GM12864 (cell line): ENCODE measurements at regions not wholly inside any gene's neighbourhood (a gene's known extent, or its start where the extent isn't known, plus 50 kb on each side); places are given as distances from the start of the nearest gene placed in this dataset.

Experiments used
- DNase-seq: peaks from one replicate; pipeline ENCODE4 v3.0.0-alpha.2; 2011; ENCODE audit warnings: low read depth
- H3K4me3 ChIP-seq: 2 replicates; pipeline ENCODE4 v1.5.1; 2011; ENCODE audit warnings: mild to moderate bottlenecking, low read depth, low read length, control low read depth
- TF ChIP-seq, protein P1 (sequence below): IDR thresholded peaks from 2 replicates; pipeline ENCODE4 v1.5.1; 2011; ENCODE audit warnings: low read depth, mild to moderate bottlenecking, moderate library complexity, low read length, control low read depth, inconsistent platforms; ENCODE audit errors: missing control alignments

GRCh38 chr13:106336668-106337067 lies 198.8 kb downstream of the EFNB2 start:
- TF ChIP-seq, protein P1, sequence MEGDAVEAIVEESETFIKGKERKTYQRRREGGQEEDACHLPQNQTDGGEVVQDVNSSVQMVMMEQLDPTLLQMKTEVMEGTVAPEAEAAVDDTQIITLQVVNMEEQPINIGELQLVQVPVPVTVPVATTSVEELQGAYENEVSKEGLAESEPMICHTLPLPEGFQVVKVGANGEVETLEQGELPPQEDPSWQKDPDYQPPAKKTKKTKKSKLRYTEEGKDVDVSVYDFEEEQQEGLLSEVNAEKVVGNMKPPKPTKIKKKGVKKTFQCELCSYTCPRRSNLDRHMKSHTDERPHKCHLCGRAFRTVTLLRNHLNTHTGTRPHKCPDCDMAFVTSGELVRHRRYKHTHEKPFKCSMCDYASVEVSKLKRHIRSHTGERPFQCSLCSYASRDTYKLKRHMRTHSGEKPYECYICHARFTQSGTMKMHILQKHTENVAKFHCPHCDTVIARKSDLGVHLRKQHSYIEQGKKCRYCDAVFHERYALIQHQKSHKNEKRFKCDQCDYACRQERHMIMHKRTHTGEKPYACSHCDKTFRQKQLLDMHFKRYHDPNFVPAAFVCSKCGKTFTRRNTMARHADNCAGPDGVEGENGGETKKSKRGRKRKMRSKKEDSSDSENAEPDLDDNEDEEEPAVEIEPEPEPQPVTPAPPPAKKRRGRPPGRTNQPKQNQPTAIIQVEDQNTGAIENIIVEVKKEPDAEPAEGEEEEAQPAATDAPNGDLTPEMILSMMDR, result no peak
- H3K4me3 ChIP-seq, result no peak overlapping the region
- DNase-seq, result no peak

DNA sequence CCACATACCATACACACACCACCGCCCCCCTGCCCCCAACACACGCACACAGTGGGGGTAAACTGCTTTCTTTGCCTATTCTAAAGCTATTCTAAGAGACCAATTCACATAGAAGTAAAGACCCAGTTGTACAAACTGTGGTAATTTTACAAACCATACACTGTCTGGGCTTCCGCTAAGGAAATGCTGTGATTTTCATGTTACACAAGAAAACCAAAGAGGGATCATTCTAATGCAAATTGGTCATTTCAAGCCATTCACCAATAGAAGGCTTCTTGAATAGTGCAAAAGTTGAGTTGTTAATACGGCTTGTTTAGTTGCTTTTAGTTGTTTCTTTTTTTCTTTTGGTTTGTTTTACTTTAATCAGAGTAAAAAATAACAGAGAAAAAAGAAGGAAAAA lies 202.8 kb downstream of the EFNB2 start:
- no peak overlapping the region for H3K4me3 ChIP-seq
- no peak for DNase-seq
- TF ChIP-seq, protein P1, result no peak

- TF ChIP-seq, protein P1, result no peak
- no peak overlapping the region for H3K4me3 ChIP-seq
- DNase-seq, result no peak
These were observed 204.3 kb downstream of the EFNB2 start for GRCh38 chr13:106331116-106331515.

DNA sequence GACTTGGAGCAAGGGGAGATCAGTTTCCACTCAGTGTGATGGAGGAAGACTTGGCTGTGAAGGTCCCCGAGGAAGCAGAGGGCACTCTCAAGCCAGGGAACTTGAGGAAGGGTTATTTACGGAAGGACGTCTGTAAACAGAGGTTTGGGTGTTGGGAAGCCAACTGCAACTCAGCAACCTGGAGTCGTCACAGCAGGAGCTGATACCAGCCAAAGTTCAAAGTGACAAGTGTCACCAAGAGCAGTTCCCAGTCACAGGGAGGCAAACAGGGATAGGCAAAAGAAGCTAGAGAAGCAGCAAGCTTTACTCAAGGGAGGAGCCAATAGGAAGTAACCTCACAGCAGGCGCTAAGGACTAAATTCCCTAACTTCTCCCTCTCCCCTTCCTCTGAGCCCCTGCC lies 205.5 kb downstream of the EFNB2 start:
- DNase-seq, result no peak
- no peak overlapping the region for H3K4me3 ChIP-seq
- TF ChIP-seq, protein P1, result no peak

- no peak overlapping the region for H3K4me3 ChIP-seq
- DNase-seq, result no peak
- TF ChIP-seq, protein P1, result no peak
These were observed 208.7 kb downstream of the EFNB2 start for GRCh38 chr13:106326751-106327150.

DNA sequence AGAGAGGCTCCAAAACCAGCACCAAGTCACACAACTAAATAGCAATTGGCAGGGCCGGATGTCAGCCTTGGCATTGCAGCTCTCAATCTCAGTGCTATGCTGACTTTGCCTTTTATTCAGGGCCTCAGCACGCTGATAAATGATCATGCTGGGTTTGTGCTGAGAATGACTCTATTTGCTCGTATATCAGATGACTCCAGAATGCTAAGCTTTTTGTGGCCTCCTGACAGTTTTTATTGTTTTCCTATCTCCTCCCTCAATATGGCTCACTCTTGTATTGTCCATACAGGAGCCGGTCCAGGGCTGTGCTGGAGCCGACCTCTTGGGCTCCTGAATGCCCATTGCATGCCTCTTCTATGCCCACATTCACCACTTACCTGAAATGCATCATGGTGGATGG lies 211.0 kb downstream of the EFNB2 start:
- TF ChIP-seq, protein P1, result no peak
- DNase-seq, result no peak
- H3K4me3 ChIP-seq, result no peak overlapping the region

GRCh38 chr13:106322628-106323027 lies 212.8 kb downstream of the EFNB2 start:
- H3K4me3 ChIP-seq, result no peak overlapping the region
- TF ChIP-seq, protein P1, result no peak
- DNase-seq, result no peak
